ENCODE measurements at regions not wholly inside any gene's neighbourhood (a gene's known extent, or its start where the extent isn't known, plus 50 kb on each side); places are given as distances from the start of the nearest gene placed in this dataset.

GRCh38 chr10:128456271-128456670 lies 330.0 kb upstream of the MKI67 start:
- Mint-ChIP-seq H3K4me3 (no peak overlapping the region), H3K4me1 (no peaks in the 10 kb centered on the region), H3K36me3 (no peaks in the 10 kb centered on the region), H3K27me3 (peaks cover 0 to 19% (median 2%) of the 10 kb centered on the region in 5 donors), H3K9me3 (peaks cover 0 to 8% (median 2%) of the 10 kb centered on the region in 9 donors), H3K27ac (no peak overlapping the region)
- ATAC-seq (no peak), DNase-seq (no peak)
- POLR2A ChIA-PET = no interaction called here

DNA sequence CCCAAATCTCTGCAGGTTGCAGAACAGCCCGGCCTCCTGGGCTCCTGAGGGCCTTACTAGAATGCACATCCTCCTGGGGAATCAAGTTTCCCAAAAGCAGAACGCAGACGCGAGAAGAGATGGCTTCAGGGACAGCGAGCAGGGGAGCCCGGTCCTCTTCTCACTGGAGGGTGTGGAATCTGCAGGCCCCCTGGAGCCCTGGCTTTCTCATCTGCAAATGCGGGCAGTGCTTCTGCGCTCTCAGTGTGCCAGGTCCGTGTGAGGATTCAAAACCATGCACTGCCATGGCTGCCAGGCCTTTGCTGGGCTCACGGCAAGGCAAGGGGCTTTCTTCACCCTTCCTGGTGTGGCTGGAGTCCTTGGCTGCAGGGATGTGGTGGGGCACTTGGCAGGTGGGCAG lies 330.9 kb upstream of the MKI67 start:
- H3K27me3 Mint-ChIP-seq = peaks cover 0 to 24% (median 5%) of the 10 kb centered on the region in 5 donors
- DNase-seq = no peak
- H3K27ac Mint-ChIP-seq = no peak overlapping the region
- H3K9me3 Mint-ChIP-seq = peaks cover 0 to 8% (median 2%) of the 10 kb centered on the region in 9 donors
- H3K36me3 Mint-ChIP-seq = peaks cover 0 to 2% (median 0%) of the 10 kb centered on the region in 3 donors
- ATAC-seq = no peak
- H3K4me1 Mint-ChIP-seq = no peaks in the 10 kb centered on the region
- POLR2A ChIA-PET = no interaction called here
- H3K4me3 Mint-ChIP-seq = no peak overlapping the region

- Mint-ChIP-seq H3K4me1 (no peaks in the 10 kb centered on the region), H3K4me3 (no peak overlapping the region), H3K27ac (peak overlapping the region in 1 of 10 donors; percentile 21), H3K27me3 (peaks cover 0 to 37% (median 8%) of the 10 kb centered on the region in 5 donors), H3K36me3 (peaks cover 0 to 2% (median 0%) of the 10 kb centered on the region in 3 donors), H3K9me3 (peaks cover 0 to 11% (median 6%) of the 10 kb centered on the region in 9 donors)
- POLR2A ChIA-PET = no interaction called here
- ATAC-seq = no peak
- DNase-seq = no peak
These were observed 335.8 kb upstream of the MKI67 start for GRCh38 chr10:128461991-128462390.

- H3K4me1 Mint-ChIP-seq = no peaks in the 10 kb centered on the region
- H3K27me3 Mint-ChIP-seq = peaks cover 1 to 38% (median 9%) of the 10 kb centered on the region in 5 donors
- no peak for DNase-seq
- H3K27ac Mint-ChIP-seq = no peak overlapping the region
- H3K9me3 Mint-ChIP-seq = peaks cover 0 to 13% (median 4%) of the 10 kb centered on the region in 9 donors
- H3K4me3 Mint-ChIP-seq = no peak overlapping the region
- no peak for ATAC-seq
- peaks cover 0 to 2% (median 0%) of the 10 kb centered on the region in 3 donors for H3K36me3 Mint-ChIP-seq
- POLR2A ChIA-PET = no interaction called here
These were observed 336.6 kb upstream of the MKI67 start for GRCh38 chr10:128462844-128463243.

DNA sequence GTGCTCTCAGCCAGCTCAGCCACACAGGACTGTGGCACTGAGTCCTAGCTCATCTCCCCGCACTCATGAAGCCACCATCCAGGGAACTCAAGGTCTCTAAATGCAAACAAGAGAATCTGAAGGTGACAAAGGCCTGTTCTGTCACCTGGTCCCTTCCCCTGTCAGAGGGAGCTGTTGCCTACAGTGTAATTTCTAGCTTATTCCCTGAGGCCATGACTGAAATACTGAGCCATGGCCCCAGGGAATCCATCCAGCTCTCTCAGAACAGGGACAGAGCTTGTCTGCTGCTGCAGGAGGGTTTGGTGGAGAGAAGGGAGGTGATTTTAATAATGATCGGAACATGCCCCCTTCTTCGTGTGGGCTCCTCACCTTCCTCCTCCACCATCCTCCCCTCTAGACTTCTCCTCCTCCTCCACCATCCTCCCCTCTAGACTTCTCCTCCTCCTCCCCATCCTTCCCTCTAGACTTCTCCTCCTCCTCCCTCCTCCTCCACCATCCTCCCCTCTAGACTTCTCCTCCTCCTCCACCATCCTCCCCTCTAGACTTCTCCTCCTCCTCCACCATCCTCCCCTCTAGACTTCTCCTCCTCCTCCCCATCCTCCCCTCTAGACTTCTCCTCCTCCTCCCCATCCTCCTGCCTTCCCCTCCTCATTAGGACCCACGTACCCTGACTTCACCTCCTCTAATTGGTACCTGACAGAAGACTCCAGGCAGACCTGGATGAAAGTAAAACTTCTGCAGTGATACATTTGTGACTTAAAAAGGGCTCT lies 338.0 kb upstream of the MKI67 start:
- peaks cover 0 to 2% (median 0%) of the 10 kb centered on the region in 3 donors for H3K36me3 Mint-ChIP-seq
- H3K9me3 Mint-ChIP-seq = peaks cover 0 to 12% (median 0%) of the 10 kb centered on the region in 9 donors
- H3K4me3 Mint-ChIP-seq = no peak overlapping the region
- DNase-seq = peak in 6 of 10 donors; percentile 2 to 76 (median 28)
- POLR2A ChIA-PET = no interaction called here
- ATAC-seq = no peak
- H3K27me3 Mint-ChIP-seq = peaks cover 1 to 32% (median 10%) of the 10 kb centered on the region in 5 donors
- no peak overlapping the region for H3K27ac Mint-ChIP-seq
- H3K4me1 Mint-ChIP-seq = no peaks in the 10 kb centered on the region

GRCh38 chr10:128465697-128466096 lies 339.5 kb upstream of the MKI67 start:
- ATAC-seq = no peak
- no peak overlapping the region for H3K4me3 Mint-ChIP-seq
- no peak for DNase-seq
- H3K27ac Mint-ChIP-seq = no peak overlapping the region
- peaks cover 0 to 2% (median 0%) of the 10 kb centered on the region in 3 donors for H3K36me3 Mint-ChIP-seq
- peaks cover 0 to 10% (median 0%) of the 10 kb centered on the region in 9 donors for H3K9me3 Mint-ChIP-seq
- H3K27me3 Mint-ChIP-seq = peaks cover 1 to 27% (median 10%) of the 10 kb centered on the region in 5 donors
- H3K4me1 Mint-ChIP-seq = no peaks in the 10 kb centered on the region
- POLR2A ChIA-PET = no interaction called here

DNA sequence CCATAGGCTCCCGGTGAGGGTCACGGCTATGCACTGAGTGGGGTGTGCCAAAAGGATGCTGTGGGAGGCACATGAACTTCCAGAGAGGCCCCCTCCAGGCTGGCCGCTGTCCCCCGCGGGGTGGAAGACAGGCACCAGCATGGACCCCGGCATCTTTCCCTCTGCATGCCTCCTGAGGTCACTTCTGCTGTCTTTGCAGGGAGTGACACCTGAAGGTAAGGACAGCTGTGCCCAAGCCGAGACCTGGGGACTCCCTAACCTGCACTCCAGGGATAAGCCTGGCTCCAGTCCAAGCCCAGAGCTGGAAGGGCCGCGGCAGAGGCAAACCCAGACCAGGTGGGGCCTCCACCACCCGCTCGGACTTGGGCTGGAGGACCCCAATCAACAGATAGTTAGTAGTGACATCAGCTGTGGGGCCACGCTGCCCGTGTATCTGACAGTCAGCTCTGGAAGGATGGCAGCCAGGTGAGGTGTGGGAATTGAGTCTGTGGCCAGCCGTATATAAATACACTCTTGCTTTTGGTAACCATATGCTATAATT lies 340.7 kb upstream of the MKI67 start:
- POLR2A ChIA-PET = no interaction called here
- Mint-ChIP-seq H3K27ac (no peak overlapping the region), H3K36me3 (no peaks in the 10 kb centered on the region), H3K4me1 (no peaks in the 10 kb centered on the region), H3K27me3 (peaks cover 1 to 19% (median 8%) of the 10 kb centered on the region in 5 donors), H3K4me3 (no peak overlapping the region), H3K9me3 (peaks cover 0 to 10% (median 0%) of the 10 kb centered on the region in 9 donors)
- DNase-seq (no peak), ATAC-seq (no peak)

GRCh38 chr10:128468462-128468861 lies 342.2 kb upstream of the MKI67 start:
- Mint-ChIP-seq H3K4me1 (no peaks in the 10 kb centered on the region), H3K9me3 (peaks cover 0 to 10% (median 0%) of the 10 kb centered on the region in 9 donors), H3K27me3 (peaks cover 1 to 17% (median 8%) of the 10 kb centered on the region in 5 donors), H3K36me3 (no peaks in the 10 kb centered on the region), H3K27ac (no peak overlapping the region), H3K4me3 (no peak overlapping the region)
- POLR2A ChIA-PET = no interaction called here
- no peak for ATAC-seq
- no peak for DNase-seq

DNA sequence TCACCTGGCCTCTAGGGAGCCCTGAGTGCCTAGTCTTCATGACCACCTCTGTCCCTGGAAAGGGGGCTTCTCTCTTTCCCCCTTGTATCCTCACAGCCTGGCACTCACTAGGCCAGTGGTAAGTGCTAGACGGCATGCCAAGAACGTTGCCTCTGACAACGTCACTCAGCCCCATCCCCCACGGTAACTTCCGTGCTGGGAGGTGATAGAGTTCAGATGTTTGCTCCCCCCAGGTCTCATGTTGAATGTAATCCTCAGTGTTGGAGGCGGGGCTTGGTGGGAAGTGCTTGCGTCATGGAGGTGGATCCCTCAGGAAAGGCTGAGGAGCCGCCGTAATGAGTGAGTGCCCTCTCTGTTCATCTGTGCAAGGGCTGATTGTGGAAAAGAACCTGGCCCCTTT lies 343.3 kb upstream of the MKI67 start:
- DNase-seq (peak in 1 of 10 donors; percentile 54), ATAC-seq (no peak)
- H3K9me3 Mint-ChIP-seq = peaks cover 0 to 8% (median 0%) of the 10 kb centered on the region in 9 donors
- H3K36me3 Mint-ChIP-seq = no peaks in the 10 kb centered on the region
- no peaks in the 10 kb centered on the region for H3K4me1 Mint-ChIP-seq
- no peak overlapping the region for H3K4me3 Mint-ChIP-seq
- POLR2A ChIA-PET = no interaction called here
- H3K27me3 Mint-ChIP-seq = peaks cover 1 to 17% (median 8%) of the 10 kb centered on the region in 5 donors
- no peak overlapping the region for H3K27ac Mint-ChIP-seq

GRCh38 chr10:128470321-128470965 lies 344.2 kb upstream of the MKI67 start:
- Mint-ChIP-seq H3K4me3 (no peak overlapping the region), H3K4me1 (no peaks in the 10 kb centered on the region), H3K27ac (no peak overlapping the region)

GRCh38 chr10:128471151-128471550 lies 344.9 kb upstream of the MKI67 start:
- Mint-ChIP-seq H3K27ac (no peak overlapping the region), H3K27me3 (peaks cover 1 to 11% (median 4%) of the 10 kb centered on the region in 5 donors), H3K4me1 (no peaks in the 10 kb centered on the region), H3K9me3 (peaks cover 0 to 5% (median 0%) of the 10 kb centered on the region in 9 donors), H3K4me3 (no peak overlapping the region), H3K36me3 (no peaks in the 10 kb centered on the region)
- DNase-seq = no peak
- no peak for ATAC-seq
- POLR2A ChIA-PET = no interaction called here

More at GRCh38 chr10:128470321-128470965, 344.2 kb upstream of the MKI67 start:
- DNase-seq (peak in 1 of 10 donors; percentile 57), ATAC-seq (no peak)
- Mint-ChIP-seq H3K9me3 (peaks cover 0 to 7% (median 0%) of the 10 kb centered on the region in 9 donors), H3K27me3 (peaks cover 1 to 17% (median 8%) of the 10 kb centered on the region in 5 donors), H3K36me3 (no peaks in the 10 kb centered on the region)
- POLR2A ChIA-PET = no interaction called here

DNA sequence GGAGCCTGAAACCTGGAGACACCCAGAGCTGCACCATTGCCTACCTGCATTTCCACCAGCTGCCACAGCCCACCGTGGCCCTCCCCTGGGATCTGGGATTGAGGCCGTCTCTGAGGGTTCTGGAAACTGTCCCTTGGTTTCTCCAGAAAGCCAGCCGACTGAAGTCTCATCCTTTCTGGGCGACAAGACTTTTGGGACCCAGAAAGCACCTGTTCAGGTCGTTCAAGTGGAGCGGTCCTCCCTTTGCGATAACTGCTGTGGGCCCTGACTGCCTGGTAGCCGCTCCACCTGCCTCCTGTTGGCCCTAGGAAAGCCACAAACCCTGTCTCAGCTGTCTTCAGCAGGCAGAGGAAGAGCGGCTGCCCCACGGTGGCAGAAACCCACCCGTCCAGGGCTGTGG lies 346.0 kb upstream of the MKI67 start:
- H3K4me3 Mint-ChIP-seq = no peak overlapping the region
- no peak overlapping the region for H3K27ac Mint-ChIP-seq
- POLR2A ChIA-PET = no interaction called here
- ATAC-seq (no peak), DNase-seq (peak in 1 of 10 donors; percentile 7)
- H3K36me3 Mint-ChIP-seq = no peaks in the 10 kb centered on the region
- no peaks in the 10 kb centered on the region for H3K4me1 Mint-ChIP-seq
- peaks cover 0 to 3% (median 0%) of the 10 kb centered on the region in 9 donors for H3K9me3 Mint-ChIP-seq
- peaks cover 0 to 8% (median 3%) of the 10 kb centered on the region in 5 donors for H3K27me3 Mint-ChIP-seq

DNA sequence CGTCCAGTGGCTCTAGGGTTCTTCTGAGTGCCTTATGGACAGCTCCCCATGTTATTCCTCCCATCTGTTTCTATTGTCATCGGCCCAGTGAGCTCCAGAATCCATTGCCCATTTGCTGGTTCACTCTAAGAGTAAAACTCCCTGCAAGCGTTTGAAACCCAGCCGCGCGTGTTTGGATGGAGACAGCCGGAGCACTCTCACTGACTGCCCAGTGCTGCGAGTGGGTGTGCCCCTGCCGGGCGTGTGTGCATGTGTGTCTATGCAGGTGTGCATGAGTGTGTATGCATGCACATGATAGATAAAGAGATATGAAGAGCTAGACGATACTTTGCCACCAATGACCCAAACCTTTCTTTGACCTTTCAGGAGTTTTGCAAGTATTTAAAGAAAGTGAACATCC lies 347.2 kb upstream of the MKI67 start:
- no peak for ATAC-seq
- H3K4me3 Mint-ChIP-seq = no peak overlapping the region
- POLR2A ChIA-PET = no interaction called here
- H3K27ac Mint-ChIP-seq = no peak overlapping the region
- H3K9me3 Mint-ChIP-seq = peaks cover 0 to 3% (median 0%) of the 10 kb centered on the region in 9 donors
- H3K36me3 Mint-ChIP-seq = no peaks in the 10 kb centered on the region
- DNase-seq = peak in 1 of 10 donors; percentile 23
- H3K27me3 Mint-ChIP-seq = peaks cover 0 to 3% (median 0%) of the 10 kb centered on the region in 5 donors
- H3K4me1 Mint-ChIP-seq = no peaks in the 10 kb centered on the region
